Lung (tissue), 11 donors: ENCODE measurements at regions not wholly inside any gene's neighbourhood (a gene's known extent, or its start where the extent isn't known, plus 50 kb on each side); places are given as distances from the start of the nearest gene placed in this dataset.

ENCODE experiments used
- ATAC-seq: fragments of 200-7000 bp; cut with Tn5 transposase; one replicate; pipeline ENCODE4 v1.9.1; 2020; ENCODE audit warnings: moderate number of reproducible peaks; ENCODE audit not compliant: insufficient read depth, low FRiP score
- DNase-seq, 3 donors: peaks; one replicate each; pipeline ENCODE4 v3.0.0-alpha.2; 2013 to 2017
- H3K27ac ChIP-seq, 2 donors: one replicate each; pipeline ENCODE4 v1.5.1; 2013; ENCODE audit warnings: mild to moderate bottlenecking in 2 of 2, moderate library complexity in 2 of 2, control low read depth in 1 of 2, inconsistent platforms in 1 of 2, low read depth in 1 of 2, low read length in 1 of 2
- H3K27me3 ChIP-seq, 3 donors: one replicate each; pipeline ENCODE4 v1.5.1; 2013; ENCODE audit warnings: low read length in 2 of 3; ENCODE audit not compliant: control insufficient read depth in 3 of 3, insufficient read depth in 3 of 3
- H3K36me3 ChIP-seq, 4 donors: one replicate each; pipeline ENCODE4 v1.5.1; 2013; ENCODE audit warnings: low read length in 4 of 4, mild to moderate bottlenecking in 1 of 4, moderate library complexity in 1 of 4; ENCODE audit not compliant: control insufficient read depth in 4 of 4, insufficient read depth in 4 of 4
- H3K4me1 ChIP-seq, 5 donors: one replicate each; pipeline ENCODE4 v1.5.1; 2013; ENCODE audit warnings: low read length in 5 of 5, mild to moderate bottlenecking in 2 of 5, moderate library complexity in 1 of 5; ENCODE audit not compliant: control insufficient read depth in 5 of 5, insufficient read depth in 5 of 5
- H3K4me3 ChIP-seq: one replicate; pipeline ENCODE4 v1.5.1; 2013; ENCODE audit warnings: mild to moderate bottlenecking, control low read depth, moderate library complexity
- H3K9ac ChIP-seq, 2 donors: one replicate each; pipeline ENCODE4 v1.5.1; 2013; ENCODE audit warnings: low read length in 2 of 2, control low read depth in 1 of 2; ENCODE audit not compliant: insufficient read depth in 1 of 2
- H3K9me3 ChIP-seq, 4 donors: one replicate each; pipeline ENCODE4 v1.5.1; 2013; ENCODE audit warnings: low read length in 3 of 4, mild to moderate bottlenecking in 1 of 4, moderate library complexity in 1 of 4; ENCODE audit not compliant: control insufficient read depth in 4 of 4, insufficient read depth in 3 of 4
- WGBS, 2 donors: extraction: QIAGEN DNeasy Blood & Tissue Kit; methylation state at CpG; one replicate each; pipeline ENCODE4 v1.1.7; 2013; 5-methylcytosine and 5-hydroxymethylcytosine counted together
- TF ChIP-seq, protein P1 (sequence below): IDR thresholded peaks from 2 replicates; pipeline ENCODE4 v1.5.1; 2012; ENCODE audit warnings: mild to moderate bottlenecking; ENCODE audit errors: control extremely low read depth, extremely low read depth
- donor health status: control.
- donor health status: control.
- donor health status: Bipolar disorder and iron deficiency.
- donor health status: healthy.
- donor health status: DM: yes; HTN: yes; CAD: no.

DNA sequence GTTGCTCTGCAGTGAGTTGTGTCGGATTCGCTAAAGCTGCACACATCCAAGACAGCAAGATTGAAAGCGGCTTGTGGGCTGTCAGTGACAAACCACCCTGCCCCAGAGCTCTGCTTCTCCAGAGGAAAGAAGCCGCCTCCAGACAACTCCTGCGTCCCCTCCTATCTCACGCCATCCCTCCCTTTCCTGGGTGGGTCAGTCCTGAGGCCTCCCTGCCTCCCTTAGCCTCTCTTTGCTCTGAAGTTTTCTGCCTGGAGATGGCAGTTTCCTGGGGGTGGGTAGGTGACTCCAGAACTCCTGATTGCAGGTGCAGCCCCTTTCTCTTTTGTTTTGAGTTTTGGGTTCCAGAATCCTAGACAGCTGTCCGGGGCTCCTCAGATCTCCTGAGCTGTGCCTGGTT is 78.7 kb downstream of the EMX2 start:
- ATAC-seq, result no peak
- no peak for DNase-seq
- no peaks in the 10 kb centered on the region for H3K36me3 ChIP-seq

GRCh38 chr10:117621795-117622420 is 79.4 kb downstream of the EMX2 start:
- Histone ChIP-seq H3K27ac (no peak overlapping the region), H3K9ac (no peak overlapping the region), H3K4me3 (no peak overlapping the region), H3K36me3 (no peaks in the 10 kb centered on the region), H3K27me3 (peaks cover 0 to 19% (median 4%) of the 10 kb centered on the region in 3 donors), H3K4me1 (no peaks in the 10 kb centered on the region), H3K9me3 (peaks cover 0 to 5% (median 0%) of the 10 kb centered on the region in 4 donors)
- WGBS, 2 donors, result 72 to 73% methylated on average over 8 of the region's 8 CpGs
- DNase-seq (no peak), ATAC-seq (no peak)
- TF ChIP-seq, protein P1, sequence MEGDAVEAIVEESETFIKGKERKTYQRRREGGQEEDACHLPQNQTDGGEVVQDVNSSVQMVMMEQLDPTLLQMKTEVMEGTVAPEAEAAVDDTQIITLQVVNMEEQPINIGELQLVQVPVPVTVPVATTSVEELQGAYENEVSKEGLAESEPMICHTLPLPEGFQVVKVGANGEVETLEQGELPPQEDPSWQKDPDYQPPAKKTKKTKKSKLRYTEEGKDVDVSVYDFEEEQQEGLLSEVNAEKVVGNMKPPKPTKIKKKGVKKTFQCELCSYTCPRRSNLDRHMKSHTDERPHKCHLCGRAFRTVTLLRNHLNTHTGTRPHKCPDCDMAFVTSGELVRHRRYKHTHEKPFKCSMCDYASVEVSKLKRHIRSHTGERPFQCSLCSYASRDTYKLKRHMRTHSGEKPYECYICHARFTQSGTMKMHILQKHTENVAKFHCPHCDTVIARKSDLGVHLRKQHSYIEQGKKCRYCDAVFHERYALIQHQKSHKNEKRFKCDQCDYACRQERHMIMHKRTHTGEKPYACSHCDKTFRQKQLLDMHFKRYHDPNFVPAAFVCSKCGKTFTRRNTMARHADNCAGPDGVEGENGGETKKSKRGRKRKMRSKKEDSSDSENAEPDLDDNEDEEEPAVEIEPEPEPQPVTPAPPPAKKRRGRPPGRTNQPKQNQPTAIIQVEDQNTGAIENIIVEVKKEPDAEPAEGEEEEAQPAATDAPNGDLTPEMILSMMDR, result no peak

More for the DNA sequence above, 78.7 kb downstream of the EMX2 start:
- peaks cover 0 to 19% (median 4%) of the 10 kb centered on the region in 3 donors for H3K27me3 ChIP-seq
- WGBS, 2 donors, result 74 to 78% methylated on average over 7 of the region's 7 CpGs
- no peaks in the 10 kb centered on the region for H3K4me1 ChIP-seq
- H3K4me3 ChIP-seq, result no peak overlapping the region
- TF ChIP-seq, protein P1, result no peak
- H3K27ac ChIP-seq, result no peak overlapping the region
- no peak overlapping the region for H3K9ac ChIP-seq
- peaks cover 0 to 5% (median 0%) of the 10 kb centered on the region in 4 donors for H3K9me3 ChIP-seq

GRCh38 chr10:117622471-117623184 is 80.1 kb downstream of the EMX2 start:
- Histone ChIP-seq H3K27ac (no peak overlapping the region), H3K4me1 (no peaks in the 10 kb centered on the region), H3K36me3 (no peaks in the 10 kb centered on the region), H3K9me3 (peaks cover 0 to 5% (median 0%) of the 10 kb centered on the region in 4 donors), H3K4me3 (no peak overlapping the region), H3K27me3 (peaks cover 0 to 19% (median 4%) of the 10 kb centered on the region in 3 donors), H3K9ac (no peak overlapping the region)
- TF ChIP-seq, protein P1, result no peak
- DNase-seq (no peak), ATAC-seq (no peak)
- WGBS, 2 donors, result 83 to 91% methylated on average over 10 of the region's 10 CpGs
